ENCODE measurements at regions not wholly inside any gene's neighbourhood (a gene's known extent, or its start where the extent isn't known, plus 50 kb on each side); places are given as distances from the start of the nearest gene placed in this dataset.

GRCh38 chr4:111871802-111872201, 273.5 kb upstream of the FAM241A start:
- TF ChIP-seq SPI1 (IDR thresholded peaks at IDR 0.05; ENCODE audit: low read depth, low read length) (no peak), POLR2AphosphoS5 (IDR thresholded peaks at IDR 0.05; ENCODE audit: low read depth, low read length) (no peak)
